Stimulated activated CD4-positive, alpha-beta T cell treated with anti-CD3 and anti-CD28 coated beads, Interleukin-1b, Interleukin-23, amount 100 ng/mL, for 48 hours (primary cell): ENCODE measurements at regions not wholly inside any gene's neighbourhood (a gene's known extent, or its start where the extent isn't known, plus 50 kb on each side); places are given as distances from the start of the nearest gene placed in this dataset.
"Not testable (repeated sequence)": the region's sequence is repeated elsewhere in the genome, so short reads cannot be mapped to it uniquely, and the experiment has no call there.

Experiments used
- DNase-seq: peaks from one replicate; pipeline ENCODE4 v3.0.0-alpha.2; 2020

- no peak for DNase-seq
Measured at GRCh38 chrX:42090395-42090794, 167.0 kb upstream of the CASK start.

GRCh38 chrX:42089031-42089430 is 165.7 kb upstream of the CASK start:
- no peak for DNase-seq

GRCh38 chrX:42087960-42088359 is 164.6 kb upstream of the CASK start:
- no peak for DNase-seq

GRCh38 chrX:42085836-42086235 is 162.5 kb upstream of the CASK start:
- no peak for DNase-seq

- DNase-seq: no peak
Measured at GRCh38 chrX:42079968-42080367, 156.6 kb upstream of the CASK start.

GRCh38 chrX:42077675-42078074 is 154.3 kb upstream of the CASK start:
- no peak for DNase-seq

GRCh38 chrX:42075032-42075431 is 151.7 kb upstream of the CASK start:
- no peak for DNase-seq

GRCh38 chrX:42073448-42073847 is 150.1 kb upstream of the CASK start:
- no peak for DNase-seq

GRCh38 chrX:42070866-42071265 is 147.5 kb upstream of the CASK start:
- no peak for DNase-seq

GRCh38 chrX:42054256-42054655 is 130.9 kb upstream of the CASK start:
- no peak for DNase-seq

- DNase-seq: no peak
Measured at GRCh38 chrX:42050345-42050744, 127.0 kb upstream of the CASK start.

- DNase-seq: no peak
Measured at GRCh38 chrX:42047886-42048285, 124.5 kb upstream of the CASK start.

GRCh38 chrX:42028109-42028508 is 104.8 kb upstream of the CASK start:
- DNase-seq: no peak

- no peak for DNase-seq
Measured at GRCh38 chrX:42027367-42028000, 104.1 kb upstream of the CASK start.

- DNase-seq: no peak
Measured at GRCh38 chrX:42025861-42026260, 102.5 kb upstream of the CASK start.

GRCh38 chrX:42023122-42023521 is 99.8 kb upstream of the CASK start:
- no peak for DNase-seq

- no peak for DNase-seq
Measured at GRCh38 chrX:42022158-42022557, 98.8 kb upstream of the CASK start.

- DNase-seq: peak; percentile 6
Measured at GRCh38 chrX:42021058-42021457, 97.7 kb upstream of the CASK start.

- no peak for DNase-seq
Measured at GRCh38 chrX:42020225-42020624, 96.9 kb upstream of the CASK start.

GRCh38 chrX:42017971-42018370 is 94.6 kb upstream of the CASK start:
- DNase-seq: no peak

GRCh38 chrX:42000836-42001235 is 77.5 kb upstream of the CASK start:
- no peak for DNase-seq

- no peak for DNase-seq
Measured at GRCh38 chrX:41984628-41985027, 61.3 kb upstream of the CASK start.

- DNase-seq: no peak
Measured at GRCh38 chrX:41982953-41983352, 59.6 kb upstream of the CASK start.

- DNase-seq: no peak
Measured at GRCh38 chrX:41981481-41982013, 58.2 kb upstream of the CASK start.

- DNase-seq: not testable (repeated sequence)
Measured at GRCh38 chrX:41974677-41975076, 51.3 kb upstream of the CASK start.
